T-helper 1 cell treated with Interleukin-12 subunit alpha and Interleukin-12 subunit beta and Interleukin-4 antibody, amounts not matched to agents 30 ng/mL and 1 ng/mL, for 36 hours (primary cell): ENCODE measurements at regions not wholly inside any gene's neighbourhood (a gene's known extent, or its start where the extent isn't known, plus 50 kb on each side); places are given as distances from the start of the nearest gene placed in this dataset.
"Not testable (repeated sequence)": the region's sequence is repeated elsewhere in the genome, so short reads cannot be mapped to it uniquely, and the experiment has no call there.

ENCODE experiments used
- intact Hi-C: fragments of 100-400 bp; cut with micrococcal nuclease; formaldehyde crosslinking; loops from one replicate; pipeline ENCODE4 v1.15.1; 2024

DNA sequence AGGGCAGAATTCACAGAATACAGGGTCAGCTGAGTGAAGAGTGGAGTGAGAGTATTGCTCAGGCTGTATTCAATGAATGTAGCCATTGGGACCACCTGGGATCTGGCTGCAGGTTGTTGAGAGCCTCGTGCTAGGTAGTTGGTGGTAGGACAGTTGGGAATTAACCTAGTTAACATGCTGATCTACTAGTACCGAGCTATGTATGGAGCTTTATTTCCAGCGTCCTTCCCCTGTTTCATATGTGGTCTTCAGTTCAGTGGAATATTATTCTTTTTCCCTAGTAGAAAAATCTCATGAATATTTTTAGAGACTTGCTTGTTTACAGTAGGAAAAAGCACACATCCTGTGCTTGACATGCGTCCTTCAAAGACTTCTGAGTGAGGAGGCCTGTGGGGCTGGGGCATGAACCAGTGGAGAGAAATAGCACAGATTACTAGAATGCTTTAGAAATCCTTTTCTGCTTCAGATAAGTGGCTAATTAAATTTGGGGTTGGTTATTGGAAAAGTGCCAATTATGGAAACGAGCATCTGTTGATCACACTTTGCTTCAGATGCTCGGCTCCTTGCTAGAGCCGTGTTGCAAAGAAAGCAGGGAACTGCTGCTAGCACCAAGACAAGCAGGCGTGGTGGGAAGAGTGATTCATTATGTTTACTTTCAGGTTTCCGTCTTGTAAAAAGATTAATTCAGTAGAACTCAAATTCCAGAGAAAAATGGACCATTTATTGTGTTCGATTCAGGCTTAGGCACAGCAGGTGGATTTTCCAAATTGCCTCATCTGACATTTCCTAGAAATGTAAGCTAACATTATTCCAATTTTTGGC is 53.6 kb downstream of the ARF6 start:
- intact Hi-C loops = loop anchor here (1.0 to 2.0 kb wide), 4 partner anchors 14 to 53 kb away; no protein-coding TSS in a partner anchor

DNA sequence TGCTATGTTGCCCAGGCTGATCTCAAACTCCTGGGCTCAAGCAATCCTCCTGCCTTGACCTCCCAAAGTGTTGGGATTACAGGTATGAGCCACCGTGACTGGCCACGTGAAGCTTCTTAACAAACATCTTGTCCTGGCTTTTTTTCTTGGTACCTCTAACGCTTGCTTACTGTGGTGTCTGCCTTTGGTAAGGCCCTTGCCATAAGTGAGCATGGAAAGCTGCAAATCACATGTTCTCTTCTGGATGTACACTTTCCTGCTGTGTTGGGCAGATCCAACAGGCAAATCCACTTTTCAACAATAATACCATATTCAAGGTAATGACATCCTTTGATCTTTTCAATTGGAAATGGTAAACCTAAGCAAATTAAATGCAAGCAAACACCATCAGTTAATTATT is 54.6 kb downstream of the ARF6 start:
- intact Hi-C loops = loop anchor here (2.0 kb wide), 2 partner anchors 13 to 51 kb away; no protein-coding TSS in a partner anchor

DNA sequence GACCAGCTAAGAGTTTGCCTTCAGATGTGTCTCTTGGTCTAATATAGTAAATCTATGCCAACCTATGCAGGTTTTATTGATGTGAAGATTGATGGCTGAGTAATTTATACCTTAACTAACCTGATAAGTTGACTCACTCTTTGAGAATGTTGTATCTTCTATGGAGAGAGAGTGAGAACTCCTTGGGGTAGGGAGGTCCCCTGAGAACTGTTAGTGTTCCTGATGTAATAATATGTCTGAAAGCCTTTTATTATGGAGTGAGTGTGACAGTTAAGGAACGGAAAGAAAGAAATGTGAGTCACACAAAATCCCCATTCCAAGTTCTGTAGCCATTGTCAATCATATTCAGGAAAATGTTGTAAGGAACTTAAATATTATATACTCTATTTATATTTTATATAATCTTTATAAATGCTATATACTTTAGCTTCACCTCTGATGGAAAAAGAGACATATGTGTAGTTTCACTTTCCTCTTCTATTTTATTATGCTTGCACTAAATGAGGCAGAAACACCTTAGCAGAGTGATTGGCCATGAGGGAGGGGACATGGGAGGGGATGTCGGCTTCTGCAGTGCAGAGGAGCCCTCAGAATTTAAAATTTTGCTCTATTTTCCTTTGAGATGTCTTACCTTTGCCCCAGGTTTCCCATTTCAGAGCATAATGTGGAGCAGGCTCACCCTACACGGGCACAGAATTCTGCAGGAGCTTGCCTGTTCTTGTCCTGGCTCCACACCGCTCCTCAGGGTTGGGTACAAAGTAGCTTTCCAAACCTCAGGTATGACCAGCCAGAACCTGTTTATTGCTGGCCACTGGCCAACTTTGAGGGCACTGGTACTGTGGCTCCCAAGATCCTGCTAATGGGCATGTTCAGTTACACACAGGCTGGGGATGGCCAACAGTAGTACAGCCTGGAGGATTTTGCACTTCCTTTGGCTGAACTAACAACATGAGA is 57.7 kb downstream of the ARF6 start:
- intact Hi-C loops = loop anchor here (1.0 kb wide), 1 partner anchor 9 kb away; no protein-coding TSS in a partner anchor

DNA sequence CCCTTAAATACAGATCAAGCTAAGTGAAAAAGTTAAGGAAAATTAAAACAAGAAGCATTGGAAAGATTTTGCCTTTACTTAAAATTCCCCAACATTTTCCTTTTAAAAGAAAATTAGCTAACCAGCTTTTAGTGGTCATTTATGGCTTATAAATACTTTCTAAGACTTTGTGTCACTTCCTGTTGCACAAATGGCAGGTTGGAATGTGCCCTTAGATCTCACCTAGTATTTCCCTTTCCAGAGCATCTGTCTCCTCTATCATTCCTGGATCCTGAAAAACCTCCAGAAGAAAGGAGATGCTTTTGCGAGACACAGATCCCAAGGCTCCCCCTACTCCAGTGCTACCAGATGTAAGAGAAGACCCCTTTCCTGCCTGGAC is 58.3 kb downstream of the ARF6 start:
- intact Hi-C loops = no loop called here

DNA sequence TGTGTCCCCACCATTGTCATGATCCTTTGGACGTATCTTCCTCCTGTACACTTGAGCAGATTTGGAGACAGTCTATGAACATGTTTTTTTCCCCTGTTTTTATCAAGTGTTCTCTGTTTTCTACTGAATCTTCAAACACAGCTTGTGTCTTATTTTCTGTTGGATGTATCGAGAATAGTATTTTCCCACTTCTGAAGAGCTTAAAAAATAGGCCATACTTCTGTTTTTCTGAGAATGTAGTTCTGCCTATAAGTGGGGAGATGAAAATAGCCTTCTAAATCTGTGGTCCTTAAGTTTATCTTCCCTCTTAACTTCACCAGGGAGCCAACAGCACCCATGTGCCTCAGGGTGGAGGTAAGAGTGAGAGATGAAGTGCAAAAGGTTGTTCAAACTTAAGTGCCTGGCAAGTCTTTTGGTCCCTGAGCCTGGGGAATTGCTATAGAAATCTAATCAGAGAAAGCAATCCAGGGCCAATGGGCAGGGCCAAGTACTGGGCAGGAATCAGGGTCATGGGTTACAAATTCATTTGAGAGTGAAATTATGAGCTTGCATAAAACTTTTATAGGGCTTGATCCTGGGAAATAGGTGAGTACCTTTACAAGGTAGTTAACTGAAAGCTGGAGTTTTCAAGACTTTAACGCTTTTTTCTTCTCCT is 58.9 kb downstream of the ARF6 start:
- intact Hi-C loops = no loop called here

DNA sequence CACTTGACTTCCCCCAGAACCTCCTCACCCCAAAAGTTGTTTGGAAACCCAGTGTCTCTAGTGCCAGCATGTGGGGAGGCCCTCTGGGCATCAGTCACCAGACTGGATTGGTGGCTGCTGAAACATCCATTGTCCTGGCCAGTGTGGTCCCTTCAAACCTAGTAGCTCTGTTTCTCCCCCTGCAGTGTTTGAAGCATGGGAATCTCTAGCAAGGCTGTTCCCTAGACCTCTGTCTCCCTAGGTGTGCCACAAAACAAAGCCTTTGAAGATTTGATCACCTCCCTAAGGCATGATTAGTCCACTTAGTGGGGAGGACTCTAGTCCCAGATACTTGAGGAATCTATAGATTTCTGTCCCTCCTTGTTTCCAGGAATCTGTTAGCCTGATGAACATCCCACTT is 60.3 kb downstream of the ARF6 start:
- intact Hi-C loops = no loop called here

DNA sequence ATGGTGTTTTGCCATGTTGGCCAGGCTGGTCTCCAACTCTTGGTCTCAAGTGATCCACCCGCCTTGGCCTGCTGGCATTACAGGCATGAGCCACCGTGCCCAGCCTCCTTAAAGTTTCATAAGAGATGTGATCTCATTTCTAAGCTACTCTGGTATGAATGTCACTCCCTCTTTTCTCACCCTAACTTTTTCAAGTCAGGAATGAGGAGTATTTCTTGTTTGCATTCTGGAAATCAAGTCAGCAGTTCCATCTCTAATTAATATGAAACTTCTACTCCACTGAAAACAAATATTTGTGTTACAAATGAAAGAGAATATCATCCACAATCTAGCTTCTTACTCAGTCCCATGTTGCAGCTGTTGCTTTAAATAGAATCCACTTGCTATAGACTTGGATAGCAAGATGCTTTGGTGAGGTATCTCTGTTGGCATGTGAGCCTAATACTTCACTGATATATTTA is 61.3 kb downstream of the ARF6 start:
- intact Hi-C loops = no loop called here

DNA sequence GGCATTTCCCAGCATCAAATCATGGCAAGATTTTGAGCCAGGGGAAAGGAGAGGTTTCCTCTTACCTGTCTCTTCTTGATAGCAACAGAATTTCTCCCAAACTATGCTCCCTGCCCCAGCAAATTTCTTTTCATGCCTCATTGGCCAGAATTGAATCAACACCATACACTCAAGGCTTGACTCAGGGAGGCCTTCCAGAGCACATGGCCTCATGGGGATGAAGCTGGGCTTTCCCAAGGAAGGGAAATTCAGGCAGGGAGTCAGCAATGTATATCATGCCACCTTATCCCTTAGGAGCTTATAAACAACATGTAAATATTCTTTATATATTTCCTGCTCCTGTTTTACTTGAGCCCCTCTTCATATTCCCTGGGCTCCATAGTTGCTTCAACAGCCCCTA is 62.1 kb downstream of the ARF6 start:
- intact Hi-C loops = no loop called here

DNA sequence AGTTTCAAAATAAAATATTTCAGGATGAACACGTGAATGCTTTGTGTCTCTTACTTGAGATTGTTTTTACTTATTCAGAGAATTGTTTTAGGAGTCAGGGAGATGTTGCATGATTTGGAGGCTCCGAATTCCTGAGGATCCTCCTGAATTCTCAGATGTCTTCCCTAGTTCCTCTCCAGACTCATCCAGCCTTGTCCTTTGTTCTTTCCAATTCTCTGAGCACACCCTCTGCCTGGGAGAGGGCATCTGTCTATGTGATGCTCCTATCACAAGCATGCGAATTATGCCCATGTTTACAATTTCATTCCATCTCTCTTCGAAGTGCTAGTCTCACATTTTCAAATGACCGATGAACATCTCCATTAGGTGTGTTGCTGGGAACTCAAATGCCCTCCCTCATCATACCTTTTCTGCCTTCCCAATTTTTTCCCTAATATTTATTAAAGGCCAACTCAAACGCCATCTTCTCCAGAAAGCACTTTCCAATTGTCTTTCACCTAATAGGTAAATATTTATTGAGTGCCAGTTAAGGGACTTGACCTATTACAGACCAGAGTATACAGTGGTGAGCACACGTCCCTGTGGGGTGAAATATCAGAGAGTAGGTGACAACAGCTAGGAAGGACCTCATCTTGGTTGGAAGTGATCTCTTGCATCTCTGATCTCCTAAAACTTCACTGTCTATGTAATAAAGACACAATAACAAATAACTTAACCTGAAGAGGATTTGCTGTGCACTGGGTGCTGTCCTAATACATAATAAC is 64.4 kb downstream of the ARF6 start:
- intact Hi-C loops = no loop called here

DNA sequence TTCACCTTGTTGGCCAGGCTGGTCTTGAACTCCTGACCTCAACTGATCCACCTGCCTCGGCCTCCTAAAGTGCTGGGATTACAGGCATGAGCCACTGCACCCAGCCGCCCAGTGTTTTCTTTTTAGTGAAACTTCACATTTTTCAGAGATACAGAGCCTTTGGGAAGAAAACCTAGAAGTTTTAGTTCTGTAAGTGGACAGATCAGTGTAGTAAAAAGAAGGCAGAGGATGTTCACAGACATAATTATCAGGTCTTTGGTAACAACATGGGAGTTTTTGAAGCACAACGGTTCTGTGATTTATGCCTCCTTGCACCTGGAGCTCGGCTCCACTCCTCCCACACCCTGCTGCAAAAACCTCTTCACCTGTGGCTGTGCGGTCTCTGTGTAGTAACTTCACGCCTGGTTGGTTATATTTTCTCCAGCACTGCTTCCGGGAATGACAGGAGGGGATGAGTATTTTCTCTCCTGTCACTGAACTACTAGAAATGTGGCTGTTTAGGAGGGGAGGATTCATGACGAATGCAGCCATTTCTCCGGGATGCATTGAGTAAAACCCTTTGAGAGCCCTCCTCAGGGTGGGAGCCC is 67.0 kb downstream of the ARF6 start:
- intact Hi-C loops = loop anchor here (2.0 kb wide), 1 partner anchor 13 kb away; no protein-coding TSS in a partner anchor

DNA sequence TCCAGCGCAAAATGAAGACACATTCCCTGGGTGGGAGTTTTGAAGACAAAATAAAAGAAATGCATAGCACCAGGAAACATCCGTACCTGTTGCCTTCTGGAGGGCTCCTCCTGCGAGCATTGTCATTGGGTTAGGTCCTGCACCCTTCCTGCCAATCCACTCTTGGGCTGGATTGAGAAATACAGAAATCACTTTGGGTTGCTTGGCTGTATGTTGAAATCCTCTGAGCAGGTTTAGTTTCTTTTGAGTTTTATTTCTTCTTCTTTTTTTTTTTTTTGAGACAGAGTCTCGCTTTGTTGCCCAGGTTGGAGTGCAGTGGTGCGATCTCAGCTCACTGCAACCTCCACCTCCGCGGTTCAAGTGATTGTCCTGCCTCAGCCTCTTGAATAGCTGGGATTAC is 67.6 kb downstream of the ARF6 start:
- intact Hi-C loops = loop anchor here (2.0 kb wide), 1 partner anchor 14 kb away; no protein-coding TSS in a partner anchor

DNA sequence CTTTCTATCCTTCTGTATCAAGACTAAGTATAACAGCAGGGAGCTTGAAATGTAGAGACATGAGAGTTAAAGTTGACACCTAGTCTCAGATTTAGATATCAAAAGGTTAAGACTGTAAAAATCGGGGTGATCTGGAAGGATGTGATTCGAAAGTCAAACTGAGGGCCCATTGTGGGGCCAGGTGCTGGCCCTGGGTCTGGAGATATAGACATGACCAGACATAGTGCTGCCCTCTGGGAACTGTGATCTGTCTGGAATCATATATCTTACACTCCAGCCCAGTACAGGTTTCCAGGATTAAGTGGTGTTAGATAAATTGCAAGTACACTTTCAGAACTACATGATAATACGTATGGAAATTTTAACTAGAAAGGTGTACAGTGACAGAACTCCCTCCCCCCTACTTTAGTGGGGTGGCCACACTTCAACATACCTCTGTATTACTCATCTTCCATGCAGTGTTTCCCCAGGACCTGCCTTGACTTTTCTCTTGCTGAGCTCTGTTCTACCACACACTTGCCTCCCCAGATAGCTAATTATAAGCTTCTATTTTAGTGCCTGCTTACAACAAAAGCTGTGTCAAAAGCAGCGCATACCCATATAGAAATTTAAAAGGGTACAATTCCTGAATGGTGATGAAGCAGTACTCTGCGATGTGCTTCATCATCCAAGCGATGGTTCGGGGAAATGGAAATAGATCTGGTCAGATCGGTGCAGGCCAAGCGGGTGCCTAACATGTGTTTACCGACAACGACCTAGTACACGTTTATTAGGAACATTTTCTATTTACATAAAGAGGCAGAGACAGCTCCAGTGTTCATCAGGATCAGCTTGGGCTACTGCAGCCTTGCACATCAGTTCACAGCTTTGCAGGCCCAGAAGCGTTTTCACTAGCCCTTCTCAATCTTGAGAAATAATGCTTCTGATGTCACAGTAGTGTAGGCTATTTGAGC is 68.7 kb downstream of the ARF6 start:
- intact Hi-C loops = loop anchor here (2.0 kb wide), 1 partner anchor 15 kb away; no protein-coding TSS in a partner anchor

DNA sequence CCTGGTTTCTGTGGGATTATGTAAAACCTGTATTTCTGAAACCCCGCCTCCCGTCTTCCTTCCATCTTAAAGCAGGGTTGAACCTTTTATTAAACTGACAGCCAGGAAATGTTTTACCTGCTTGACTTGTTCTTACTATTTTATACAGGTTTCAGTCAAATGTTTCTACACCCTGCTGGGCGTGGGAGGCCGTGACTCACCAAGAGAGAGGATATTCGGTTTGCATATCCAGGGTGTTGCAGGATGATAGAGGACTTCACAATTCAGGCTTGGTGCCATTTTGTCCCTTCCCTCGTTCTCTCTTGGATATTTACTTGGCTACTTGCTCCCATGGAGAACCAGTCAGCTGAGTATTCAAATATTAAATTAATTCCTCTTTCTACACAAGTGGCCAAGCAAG is 69.7 kb downstream of the ARF6 start:
- intact Hi-C loops = no loop called here

DNA sequence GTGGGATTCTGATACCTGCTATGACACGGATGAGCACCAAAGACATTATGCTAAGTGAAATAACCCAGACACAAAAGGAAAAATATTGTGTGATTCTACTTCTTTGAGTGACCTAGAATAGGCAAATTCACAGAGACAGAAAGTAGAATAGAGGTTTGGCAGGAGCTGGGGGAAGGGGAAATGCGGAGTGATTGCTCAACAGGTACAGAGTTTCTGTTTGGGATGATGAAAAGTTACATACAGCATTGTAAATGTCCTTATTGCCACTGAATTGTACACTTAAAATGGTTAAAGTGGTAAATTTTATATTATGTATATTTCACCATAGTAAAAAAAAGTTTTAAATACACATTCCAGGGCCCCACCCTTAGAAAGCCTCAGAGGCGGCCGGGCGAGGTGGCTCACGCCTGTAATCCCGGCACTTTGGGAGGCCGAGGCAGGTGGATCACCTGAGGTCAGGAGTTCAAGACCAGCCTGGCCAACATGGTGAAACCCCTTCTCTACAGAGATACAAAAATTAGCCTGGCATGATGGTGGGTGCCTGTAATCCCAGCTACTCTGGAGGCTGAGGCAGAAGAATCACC is 72.3 kb downstream of the ARF6 start:
- intact Hi-C loops = not testable (repeated sequence)

DNA sequence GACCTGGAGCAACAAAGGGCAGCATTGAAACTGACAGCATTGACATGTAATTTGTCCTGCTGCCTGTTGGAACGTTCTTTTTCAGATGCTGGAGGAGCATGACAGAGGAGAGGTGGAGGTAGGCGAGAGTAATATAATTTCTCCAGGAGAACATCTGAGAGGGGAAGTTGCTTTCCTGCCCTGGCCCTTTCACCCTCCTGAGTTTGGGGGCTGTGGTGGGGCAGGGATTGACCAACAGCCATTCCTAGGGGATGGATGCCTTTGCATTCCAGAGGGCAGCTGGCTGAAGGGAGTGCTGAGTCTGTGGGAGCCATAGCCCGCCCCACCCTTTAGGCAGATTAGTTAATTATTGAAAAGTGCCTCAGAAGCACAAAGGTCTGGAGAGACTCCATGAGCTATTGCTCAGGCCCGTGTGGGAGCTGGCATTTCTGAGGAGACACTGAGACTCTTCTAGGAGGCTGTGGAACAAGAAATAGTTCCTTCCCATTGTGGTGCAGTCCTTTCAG is 73.5 kb downstream of the ARF6 start:
- intact Hi-C loops = no loop called here

DNA sequence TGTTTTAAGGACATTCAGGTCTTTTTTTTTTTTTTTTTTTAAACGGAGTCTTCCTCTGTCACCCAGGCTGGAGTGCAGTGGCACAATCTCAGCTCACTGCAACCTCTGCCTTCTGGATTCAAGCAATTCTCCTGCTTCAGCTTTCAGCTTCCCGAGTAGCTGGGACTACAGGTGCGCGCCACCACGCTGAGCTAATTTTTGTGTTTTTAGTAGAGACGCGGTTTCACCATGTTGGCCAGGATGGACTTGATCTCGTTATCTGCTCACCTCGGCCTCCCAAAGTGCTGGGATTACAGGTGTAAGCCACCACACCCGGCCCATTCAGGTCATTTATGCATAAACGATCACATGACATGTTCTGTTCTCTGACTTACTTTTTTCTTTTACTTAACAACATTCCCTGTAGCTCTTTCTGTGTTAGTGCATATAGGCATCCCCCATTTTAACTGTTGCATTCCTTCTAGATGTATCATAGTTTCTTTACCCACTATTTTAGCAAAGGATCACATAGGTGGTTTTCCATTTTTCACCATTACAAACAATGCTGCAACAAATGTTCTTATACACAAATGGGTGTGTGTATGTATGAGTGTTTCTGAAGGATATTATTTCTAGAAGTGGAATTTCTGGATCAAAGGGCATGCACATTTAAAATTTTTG is 74.2 kb downstream of the ARF6 start:
- intact Hi-C loops = no loop called here

DNA sequence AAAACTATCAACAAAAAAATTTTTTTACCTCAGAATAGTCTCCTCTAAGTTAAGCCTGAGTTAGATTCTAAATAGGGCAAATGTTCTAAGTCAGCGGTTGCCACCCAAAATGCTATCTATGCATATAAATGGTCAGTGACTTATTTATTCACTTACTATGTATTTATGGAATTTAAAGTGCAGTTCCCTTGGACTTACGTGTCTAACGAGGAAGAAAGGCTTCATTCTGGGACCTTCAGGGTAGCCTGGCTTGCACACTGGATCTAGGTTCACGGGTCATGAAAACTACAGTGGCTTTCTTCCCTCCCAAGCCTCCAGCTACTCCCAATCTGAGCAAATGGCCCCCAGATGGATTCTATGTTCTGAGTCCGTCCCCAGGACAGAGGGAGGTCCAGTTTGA is 77.1 kb downstream of the ARF6 start:
- intact Hi-C loops = loop anchor here (2.0 to 5.0 kb wide), 2 partner anchors 63 to 348 kb away; partner anchors contain the start of genes MGAT2 and RPL36AL
